ENCODE measurements at regions not wholly inside any gene's neighbourhood (a gene's known extent, or its start where the extent isn't known, plus 50 kb on each side); places are given as distances from the start of the nearest gene placed in this dataset.

- no peaks in the 10 kb centered on the region for H3K4me1 ChIP-seq (ENCODE audit: control insufficient read depth, insufficient read depth, low read length)
- no peak overlapping the region for H3K27ac ChIP-seq (ENCODE audit: low read length)
- no peaks in the 10 kb centered on the region for H3K9me3 ChIP-seq (ENCODE audit: control insufficient read depth, insufficient read depth, low read length)
- no peak overlapping the region for H3K4me3 ChIP-seq (ENCODE audit: low read length)
- H3K27me3 ChIP-seq (ENCODE audit: control insufficient read depth, insufficient read depth, low read length), result no peaks in the 10 kb centered on the region
- DNase-seq (ENCODE audit: low read depth, low spot score), result no peak
- H3K36me3 ChIP-seq (ENCODE audit: control insufficient read depth, insufficient read depth, low read length), result no peaks in the 10 kb centered on the region
Observed at GRCh38 chr2:217660423-217660822, 342.4 kb downstream of the TNS1 start.

GRCh38 chr2:217658806-217659205 lies 344.0 kb downstream of the TNS1 start:
- Histone ChIP-seq H3K4me3 (ENCODE audit: low read length) (no peak overlapping the region), H3K27ac (ENCODE audit: low read length) (no peak overlapping the region), H3K9me3 (ENCODE audit: control insufficient read depth, insufficient read depth, low read length) (no peaks in the 10 kb centered on the region), H3K36me3 (ENCODE audit: control insufficient read depth, insufficient read depth, low read length) (no peaks in the 10 kb centered on the region), H3K27me3 (ENCODE audit: control insufficient read depth, insufficient read depth, low read length) (no peaks in the 10 kb centered on the region), H3K4me1 (ENCODE audit: control insufficient read depth, insufficient read depth, low read length) (no peaks in the 10 kb centered on the region)
- DNase-seq (ENCODE audit: low read depth, low spot score), result no peak

GRCh38 chr2:217657252-217657651 lies 345.5 kb downstream of the TNS1 start:
- Histone ChIP-seq H3K4me3 (ENCODE audit: low read length) (no peak overlapping the region), H3K27ac (ENCODE audit: low read length) (no peak overlapping the region), H3K4me1 (ENCODE audit: control insufficient read depth, insufficient read depth, low read length) (no peaks in the 10 kb centered on the region), H3K9me3 (ENCODE audit: control insufficient read depth, insufficient read depth, low read length) (no peaks in the 10 kb centered on the region), H3K36me3 (ENCODE audit: control insufficient read depth, insufficient read depth, low read length) (no peaks in the 10 kb centered on the region), H3K27me3 (ENCODE audit: control insufficient read depth, insufficient read depth, low read length) (no peaks in the 10 kb centered on the region)
- no CpG with 5 or more reads among the region's 9 CpGs for WGBS (ENCODE audit: insufficient coverage, insufficient read length)
- DNase-seq (ENCODE audit: low read depth, low spot score), result no peak

GRCh38 chr2:217656316-217656715 lies 346.5 kb downstream of the TNS1 start:
- H3K36me3 ChIP-seq (ENCODE audit: control insufficient read depth, insufficient read depth, low read length), result no peaks in the 10 kb centered on the region
- no peak overlapping the region for H3K4me3 ChIP-seq (ENCODE audit: low read length)
- no CpG with 5 or more reads among the region's 3 CpGs for WGBS (ENCODE audit: insufficient coverage, insufficient read length)
- H3K4me1 ChIP-seq (ENCODE audit: control insufficient read depth, insufficient read depth, low read length), result no peaks in the 10 kb centered on the region
- H3K27ac ChIP-seq (ENCODE audit: low read length), result no peak overlapping the region
- no peaks in the 10 kb centered on the region for H3K9me3 ChIP-seq (ENCODE audit: control insufficient read depth, insufficient read depth, low read length)
- H3K27me3 ChIP-seq (ENCODE audit: control insufficient read depth, insufficient read depth, low read length), result no peaks in the 10 kb centered on the region
- no peak for DNase-seq (ENCODE audit: low read depth, low spot score)

- peaks cover 2% of the 10 kb centered on the region; the same call in 1 of the 2 replicates for H3K4me1 ChIP-seq (ENCODE audit: control insufficient read depth, insufficient read depth, low read length)
- no peak for DNase-seq (ENCODE audit: low read depth, low spot score)
- no peak overlapping the region for H3K4me3 ChIP-seq (ENCODE audit: low read length)
- no CpG with 5 or more reads among the region's 1 CpG for WGBS (ENCODE audit: insufficient coverage, insufficient read length)
- H3K36me3 ChIP-seq (ENCODE audit: control insufficient read depth, insufficient read depth, low read length), result no peaks in the 10 kb centered on the region
- H3K27me3 ChIP-seq (ENCODE audit: control insufficient read depth, insufficient read depth, low read length), result no peaks in the 10 kb centered on the region
- H3K9me3 ChIP-seq (ENCODE audit: control insufficient read depth, insufficient read depth, low read length), result no peaks in the 10 kb centered on the region
- no peak overlapping the region for H3K27ac ChIP-seq (ENCODE audit: low read length)
Observed at GRCh38 chr2:217655651-217656050, 347.1 kb downstream of the TNS1 start.

- no peak overlapping the region for H3K27ac ChIP-seq (ENCODE audit: low read length)
- H3K36me3 ChIP-seq (ENCODE audit: control insufficient read depth, insufficient read depth, low read length), result no peaks in the 10 kb centered on the region
- no peaks in the 10 kb centered on the region for H3K27me3 ChIP-seq (ENCODE audit: control insufficient read depth, insufficient read depth, low read length)
- peaks cover 3% of the 10 kb centered on the region; the same call in 1 of the 2 replicates for H3K4me1 ChIP-seq (ENCODE audit: control insufficient read depth, insufficient read depth, low read length)
- no CpG with 5 or more reads among the region's 4 CpGs for WGBS (ENCODE audit: insufficient coverage, insufficient read length)
- H3K4me3 ChIP-seq (ENCODE audit: low read length), result no peak overlapping the region
- no peak for DNase-seq (ENCODE audit: low read depth, low spot score)
- no peaks in the 10 kb centered on the region for H3K9me3 ChIP-seq (ENCODE audit: control insufficient read depth, insufficient read depth, low read length)
Observed at GRCh38 chr2:217654168-217654567, 348.6 kb downstream of the TNS1 start.

GRCh38 chr2:217652761-217653639 lies 349.8 kb downstream of the TNS1 start:
- H3K27ac ChIP-seq (ENCODE audit: low read length), result no peak overlapping the region
- DNase-seq (ENCODE audit: low read depth, low spot score), result no peak
- WGBS (ENCODE audit: insufficient coverage, insufficient read length), result no CpG with 5 or more reads among the region's 7 CpGs

GRCh38 chr2:217650716-217651360 lies 352.0 kb downstream of the TNS1 start:
- no peak overlapping the region for H3K4me3 ChIP-seq (ENCODE audit: low read length)
- WGBS (ENCODE audit: insufficient coverage, insufficient read length), result no CpG with 5 or more reads among the region's 9 CpGs
- DNase-seq (ENCODE audit: low read depth, low spot score), result peak; percentile 84

More at GRCh38 chr2:217652761-217653639, 349.8 kb downstream of the TNS1 start:
- H3K4me3 ChIP-seq (ENCODE audit: low read length), result no peak overlapping the region
- no peaks in the 10 kb centered on the region for H3K9me3 ChIP-seq (ENCODE audit: control insufficient read depth, insufficient read depth, low read length)
- no peaks in the 10 kb centered on the region for H3K36me3 ChIP-seq (ENCODE audit: control insufficient read depth, insufficient read depth, low read length)
- H3K4me1 ChIP-seq (ENCODE audit: control insufficient read depth, insufficient read depth, low read length), result peaks cover 3% of the 10 kb centered on the region; the same call in 1 of the 2 replicates
- H3K27me3 ChIP-seq (ENCODE audit: control insufficient read depth, insufficient read depth, low read length), result no peaks in the 10 kb centered on the region

GRCh38 chr2:217650229-217650628 lies 352.6 kb downstream of the TNS1 start:
- no peak overlapping the region for H3K4me3 ChIP-seq (ENCODE audit: low read length)
- H3K27ac ChIP-seq (ENCODE audit: low read length), result no peak overlapping the region
- no peaks in the 10 kb centered on the region for H3K36me3 ChIP-seq (ENCODE audit: control insufficient read depth, insufficient read depth, low read length)
- H3K9me3 ChIP-seq (ENCODE audit: control insufficient read depth, insufficient read depth, low read length), result no peaks in the 10 kb centered on the region
- peaks cover 3% of the 10 kb centered on the region; the same call in 1 of the 2 replicates for H3K4me1 ChIP-seq (ENCODE audit: control insufficient read depth, insufficient read depth, low read length)
- no CpG with 5 or more reads among the region's 2 CpGs for WGBS (ENCODE audit: insufficient coverage, insufficient read length)
- no peaks in the 10 kb centered on the region for H3K27me3 ChIP-seq (ENCODE audit: control insufficient read depth, insufficient read depth, low read length)
- peak; percentile 16 for DNase-seq (ENCODE audit: low read depth, low spot score)

More at GRCh38 chr2:217650716-217651360, 352.0 kb downstream of the TNS1 start:
- Histone ChIP-seq H3K27me3 (ENCODE audit: control insufficient read depth, insufficient read depth, low read length) (no peaks in the 10 kb centered on the region), H3K9me3 (ENCODE audit: control insufficient read depth, insufficient read depth, low read length) (no peaks in the 10 kb centered on the region), H3K36me3 (ENCODE audit: control insufficient read depth, insufficient read depth, low read length) (no peaks in the 10 kb centered on the region), H3K27ac (ENCODE audit: low read length) (no peak overlapping the region), H3K4me1 (ENCODE audit: control insufficient read depth, insufficient read depth, low read length) (peaks cover 3% of the 10 kb centered on the region; the same call in 1 of the 2 replicates)

GRCh38 chr2:217647925-217648324 lies 354.9 kb downstream of the TNS1 start:
- no peaks in the 10 kb centered on the region for H3K9me3 ChIP-seq (ENCODE audit: control insufficient read depth, insufficient read depth, low read length)
- no peaks in the 10 kb centered on the region for H3K27me3 ChIP-seq (ENCODE audit: control insufficient read depth, insufficient read depth, low read length)
- H3K27ac ChIP-seq (ENCODE audit: low read length), result no peak overlapping the region
- WGBS (ENCODE audit: insufficient coverage, insufficient read length), result no CpG with 5 or more reads among the region's 2 CpGs
- H3K36me3 ChIP-seq (ENCODE audit: control insufficient read depth, insufficient read depth, low read length), result no peaks in the 10 kb centered on the region
- DNase-seq (ENCODE audit: low read depth, low spot score), result no peak
- peaks cover 3% of the 10 kb centered on the region for H3K4me1 ChIP-seq (ENCODE audit: control insufficient read depth, insufficient read depth, low read length)
- H3K4me3 ChIP-seq (ENCODE audit: low read length), result no peak overlapping the region
